NCI-H510A treated with DMSO at 0.1 percent for 48 hours (cell line): ENCODE measurements at regions not wholly inside any gene's neighbourhood (a gene's known extent, or its start where the extent isn't known, plus 50 kb on each side); places are given as distances from the start of the nearest gene placed in this dataset.

ENCODE experiments used
- DNase-seq: peaks from one replicate; lab custom pipeline; 2025; lab: John Stamatoyannopoulos, UW

GRCh38 chr6:168909288-168909687 is 344.4 kb downstream of the THBS2 start:
- DNase-seq, result no peak

DNA sequence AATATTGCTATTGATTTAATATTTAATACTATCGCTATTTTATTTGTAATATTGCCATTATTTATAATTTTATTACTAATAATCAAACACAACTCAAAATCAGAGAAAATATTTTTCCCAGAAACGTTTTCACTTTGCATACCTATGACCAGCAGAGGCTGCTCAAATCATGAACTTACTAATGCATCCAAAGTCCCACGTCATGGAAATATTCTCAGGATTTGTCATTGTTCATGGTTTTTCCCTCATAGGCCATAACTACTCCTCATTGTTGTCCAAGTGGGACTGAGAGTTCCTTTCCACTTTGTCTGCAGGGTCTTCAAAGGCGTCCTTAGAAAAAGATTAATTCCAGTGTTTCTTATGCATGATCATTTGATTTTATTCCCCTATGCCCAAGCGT is 344.8 kb downstream of the THBS2 start:
- no peak for DNase-seq

DNA sequence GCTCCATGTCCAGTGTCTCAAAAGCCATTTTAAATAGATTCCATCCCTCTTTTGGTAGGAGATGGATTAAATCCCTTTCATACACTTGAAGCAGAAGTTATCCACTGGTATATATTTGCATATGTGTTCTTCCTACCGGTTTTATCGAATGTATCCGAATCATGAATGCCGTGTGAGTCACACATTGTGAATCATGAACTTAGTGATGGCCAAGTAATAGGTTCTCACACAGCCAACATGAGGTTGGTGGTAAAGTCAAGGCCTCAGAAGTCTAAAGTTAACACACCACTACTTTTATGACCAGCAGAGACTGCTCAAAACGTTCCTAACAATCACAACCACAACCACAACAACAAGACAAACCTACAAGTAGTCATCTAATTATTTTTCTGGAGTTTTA is 345.5 kb downstream of the THBS2 start:
- DNase-seq, result no peak

- no peak for DNase-seq
Observed at GRCh38 chr6:168906391-168906790, 347.3 kb downstream of the THBS2 start.

GRCh38 chr6:168905451-168906090 is 348.1 kb downstream of the THBS2 start:
- no peak for DNase-seq

DNA sequence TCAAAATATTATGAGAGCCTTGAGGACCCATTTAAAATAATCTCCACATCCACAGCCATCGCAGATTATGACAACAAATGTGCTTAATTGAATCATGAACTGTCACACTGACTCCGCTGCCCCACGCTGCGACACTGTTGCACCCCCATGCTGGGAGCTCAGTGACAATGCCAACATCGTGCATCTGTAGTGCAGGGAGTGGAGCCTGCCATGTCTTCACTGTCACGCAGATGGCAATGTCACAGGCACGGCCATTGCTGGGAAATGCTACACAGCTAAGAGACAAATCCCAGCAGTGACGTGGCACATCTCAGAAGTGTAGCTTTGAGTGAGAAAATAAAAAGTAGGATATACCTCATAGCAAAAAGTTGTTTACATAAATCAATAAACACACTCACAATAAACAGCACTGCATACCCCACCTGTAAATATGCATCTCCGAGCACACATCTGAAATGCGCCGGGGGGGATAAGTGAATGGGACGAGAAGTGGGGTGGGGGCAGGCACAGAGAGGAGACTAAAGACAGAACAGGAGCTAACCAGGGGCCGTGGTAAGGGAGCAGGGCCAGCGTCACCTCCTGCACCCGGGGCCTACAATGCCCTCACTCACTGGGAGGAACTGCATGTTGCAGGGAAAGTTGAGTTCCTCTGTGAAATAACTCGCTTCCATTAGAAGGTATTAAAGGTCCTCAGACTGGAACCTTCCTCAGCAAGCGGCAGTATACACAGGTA is 349.9 kb downstream of the THBS2 start:
- DNase-seq, result no peak

- no peak for DNase-seq
Observed at GRCh38 chr6:168902075-168902474, 351.6 kb downstream of the THBS2 start.

DNA sequence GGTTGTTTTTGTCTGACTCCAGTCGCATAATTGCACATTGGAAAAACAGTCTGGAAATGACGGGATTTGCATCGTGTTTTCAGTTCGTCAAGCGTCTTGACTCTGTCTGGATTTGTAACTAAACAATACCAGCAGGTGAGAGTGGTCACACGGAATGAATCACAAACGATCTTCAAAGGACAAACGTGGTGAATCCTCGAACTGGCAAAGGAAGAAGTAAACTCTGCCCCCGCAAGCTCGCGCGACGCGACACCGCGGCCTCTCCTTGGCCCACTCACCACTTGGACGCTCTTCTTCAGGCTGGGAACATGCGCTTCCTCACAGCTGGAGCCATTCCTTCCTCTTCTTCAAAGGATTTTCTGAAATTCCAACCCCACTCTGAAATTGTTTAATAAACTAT is 352.6 kb downstream of the THBS2 start:
- no peak for DNase-seq

- no peak for DNase-seq
Observed at GRCh38 chr6:168896321-168896720, 357.3 kb downstream of the THBS2 start.

DNA sequence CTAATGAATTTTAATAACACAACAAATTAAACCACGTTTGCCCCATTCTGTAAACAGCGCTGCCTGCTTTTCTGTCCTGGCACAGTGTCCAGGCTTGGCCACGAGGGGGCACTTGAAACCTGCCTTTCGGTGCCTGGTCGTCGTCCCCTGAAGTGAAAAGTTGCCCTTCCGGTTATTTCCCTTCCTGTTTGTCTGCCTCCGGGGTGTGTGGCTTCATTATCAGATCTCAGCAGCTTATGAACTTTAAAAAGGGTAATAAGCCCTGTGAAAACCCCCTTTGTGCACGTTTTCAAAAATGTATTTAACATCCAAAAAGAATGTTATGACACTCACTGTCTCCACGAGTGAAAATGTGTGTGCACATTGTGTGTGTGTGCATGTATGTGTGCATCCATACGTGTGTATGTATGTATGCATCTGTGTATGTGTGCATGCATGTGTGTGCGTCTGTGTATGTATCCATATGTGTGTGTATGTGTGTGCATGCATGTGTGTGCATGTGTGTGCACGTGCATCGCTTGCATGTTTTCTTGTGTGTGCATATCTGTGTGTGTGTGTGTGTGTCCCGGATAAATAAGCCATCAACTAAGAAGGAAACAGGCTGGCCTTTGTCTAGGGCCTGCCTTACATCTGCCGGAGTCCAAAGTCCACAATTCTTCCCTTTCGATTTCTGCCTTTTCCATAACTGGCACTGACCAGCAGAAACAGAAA is 358.4 kb downstream of the THBS2 start:
- peak; percentile 78 for DNase-seq

DNA sequence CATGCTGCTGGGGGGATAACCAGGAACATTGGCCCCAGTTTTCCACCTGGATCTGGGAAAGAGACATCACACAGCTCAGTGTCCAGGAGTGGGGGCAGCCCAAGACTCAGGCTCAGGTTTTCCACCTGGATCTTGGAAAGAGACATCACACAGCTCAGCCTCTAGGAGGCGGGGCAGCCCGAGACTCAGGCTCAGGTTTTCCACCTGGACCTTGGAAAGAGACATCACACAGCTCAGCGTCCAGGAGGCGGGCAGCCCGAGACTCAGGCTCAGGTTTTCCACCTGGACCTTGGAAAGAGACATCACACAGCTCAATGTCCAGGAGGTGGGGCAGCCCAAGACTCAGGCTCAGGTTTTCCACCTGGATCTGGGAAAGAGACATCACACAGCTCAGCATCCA is 361.6 kb downstream of the THBS2 start:
- no peak for DNase-seq

- DNase-seq, result no peak
Observed at GRCh38 chr6:168890981-168891365, 362.7 kb downstream of the THBS2 start.

- no peak for DNase-seq
Observed at GRCh38 chr6:168890306-168890980, 363.2 kb downstream of the THBS2 start.

DNA sequence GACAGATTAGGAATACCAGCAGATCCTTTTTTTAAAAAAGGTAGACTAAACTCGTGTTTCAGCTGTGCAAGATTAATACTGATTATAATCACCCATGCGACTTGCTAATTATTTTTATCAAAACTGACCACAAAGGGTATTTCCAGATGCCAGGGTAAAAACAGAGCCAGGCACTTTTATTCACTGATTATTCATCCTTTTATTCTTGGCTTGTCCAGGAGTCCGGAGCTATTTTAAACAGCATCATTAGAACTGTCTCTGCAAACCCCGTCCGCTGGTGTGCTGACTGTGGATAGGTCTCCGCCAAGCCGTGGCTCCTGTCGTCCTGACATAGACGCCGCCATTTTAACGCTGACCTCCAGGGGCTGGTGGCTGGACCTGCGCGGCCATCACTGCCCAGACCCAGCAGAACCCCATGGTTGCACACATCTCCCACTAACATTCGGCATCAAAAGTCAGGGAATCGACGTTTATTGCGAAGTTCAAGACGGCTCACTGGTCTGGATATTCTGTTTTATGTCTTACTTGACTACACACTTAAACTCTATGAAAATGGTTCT is 364.8 kb downstream of the THBS2 start:
- DNase-seq, result no peak

DNA sequence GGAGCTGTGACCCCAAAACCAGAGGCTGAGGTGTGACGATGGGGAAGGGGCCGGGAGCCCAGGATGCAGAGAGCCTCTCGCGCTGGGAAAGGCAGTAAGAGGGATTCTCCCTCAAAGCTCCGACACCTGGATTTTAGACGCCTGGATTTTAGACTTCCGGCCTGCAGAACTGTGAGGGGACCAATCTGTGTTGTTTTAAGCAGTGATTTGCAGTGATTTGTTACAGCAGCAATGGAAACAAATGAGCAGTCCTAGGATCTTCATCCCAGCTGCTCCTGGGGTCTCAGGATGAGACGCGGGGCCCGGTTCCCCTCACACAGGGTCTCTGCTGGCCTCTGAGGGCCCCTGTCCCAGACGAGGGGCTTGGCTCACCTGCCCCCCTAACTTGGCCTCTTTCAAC is 365.5 kb downstream of the THBS2 start:
- DNase-seq, result no peak

- no peak for DNase-seq
Observed at GRCh38 chr6:168887621-168888020, 366.0 kb downstream of the THBS2 start.

DNA sequence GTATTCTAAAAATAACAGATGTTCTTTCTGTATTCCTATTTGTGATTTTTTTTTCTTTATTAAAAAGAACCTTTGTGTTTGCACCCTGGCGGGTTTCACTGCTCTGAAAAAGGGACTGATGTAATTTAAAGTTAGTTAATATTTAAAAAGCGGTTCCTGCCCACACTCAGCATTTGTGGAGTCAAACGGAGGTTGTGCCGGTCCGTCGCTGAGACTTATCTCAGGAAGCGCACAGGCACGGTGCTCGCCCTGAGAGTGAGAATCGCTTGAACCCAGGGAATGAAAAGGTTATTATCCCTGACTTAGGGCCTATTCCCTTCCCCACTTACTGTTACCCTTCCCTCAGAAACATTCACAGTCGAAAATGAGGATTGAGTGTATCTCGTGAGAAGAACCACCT is 366.7 kb downstream of the THBS2 start:
- DNase-seq, result no peak

DNA sequence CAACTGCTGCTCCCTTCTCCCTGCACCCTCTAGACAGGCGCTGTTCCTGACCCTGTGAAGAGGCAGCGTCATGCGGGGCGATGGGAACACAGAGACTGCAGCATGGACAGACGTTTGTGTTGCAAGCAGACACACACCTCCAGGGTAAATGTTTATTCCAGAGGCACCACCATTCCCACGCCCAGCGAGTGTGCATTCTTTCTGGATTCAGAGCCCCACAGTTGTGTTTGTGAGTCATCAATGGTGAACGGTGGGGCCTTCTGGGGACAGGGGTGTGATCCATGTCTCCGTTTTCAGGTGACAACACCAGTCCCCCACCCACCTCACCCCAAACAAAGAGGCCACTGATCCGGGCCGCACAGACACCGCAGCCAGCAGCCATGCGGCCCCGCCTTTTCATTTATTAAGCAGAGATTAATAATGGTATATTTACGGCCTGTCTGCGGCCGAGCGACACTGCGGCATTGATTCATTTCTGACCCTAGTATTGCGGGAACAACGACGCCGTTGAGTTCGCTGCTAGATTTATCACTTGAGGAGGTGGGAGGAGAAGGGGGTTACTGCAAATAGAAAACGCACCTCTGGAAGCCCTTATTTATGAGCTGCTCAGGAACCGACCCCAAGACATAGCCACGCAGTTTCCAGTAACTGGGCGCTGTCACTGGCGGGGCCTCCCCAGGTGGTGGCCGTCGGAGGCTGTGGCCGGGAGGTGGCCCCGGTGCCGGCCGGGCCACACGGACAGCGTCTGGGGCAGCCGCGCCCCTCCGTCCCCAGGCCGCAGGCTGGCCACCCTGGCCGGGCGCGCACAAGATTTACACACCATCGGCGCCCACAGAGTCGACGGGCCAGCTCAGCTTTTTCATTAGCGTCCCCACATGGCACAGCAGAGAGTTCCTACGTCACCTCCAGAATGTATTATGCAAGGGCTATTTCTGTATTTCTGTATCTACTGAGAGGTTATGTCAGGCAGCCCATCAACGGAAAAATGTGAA is 367.6 kb downstream of the THBS2 start:
- DNase-seq, result no peak

DNA sequence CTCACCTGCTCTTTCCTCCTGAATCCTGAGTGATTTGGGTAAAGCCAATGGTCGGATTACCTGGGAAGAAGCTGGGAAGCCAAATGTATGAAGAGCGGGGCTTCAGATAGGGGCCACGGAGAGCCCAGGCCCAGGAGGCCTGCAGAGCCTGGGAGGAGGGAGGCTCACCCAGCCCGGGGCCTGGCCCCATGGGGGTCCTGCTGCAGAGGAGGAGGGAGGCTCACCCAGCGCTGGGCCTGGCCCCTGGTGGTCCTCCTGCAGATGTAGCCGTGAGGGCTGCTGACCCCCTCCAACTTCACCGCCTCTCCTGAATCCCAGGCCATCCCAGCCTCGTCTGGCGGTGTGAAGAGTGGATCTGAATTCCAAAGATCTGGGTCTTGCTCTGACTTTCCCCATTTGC is 368.4 kb downstream of the THBS2 start:
- DNase-seq, result no peak

GRCh38 chr6:168884646-168885086 is 369.0 kb downstream of the THBS2 start:
- DNase-seq, result peak; percentile 27

GRCh38 chr6:168884050-168884645 is 369.5 kb downstream of the THBS2 start:
- no peak for DNase-seq
